SIG-M5 treated with dmso at 0.1 percent for 504 hours (cell line): ENCODE measurements at regions not wholly inside any gene's neighbourhood (a gene's known extent, or its start where the extent isn't known, plus 50 kb on each side); places are given as distances from the start of the nearest gene placed in this dataset.
"Not testable (repeated sequence)": the region's sequence is repeated elsewhere in the genome, so short reads cannot be mapped to it uniquely, and the experiment has no call there.

Experiments used
- DNase-seq: peaks from one replicate; lab custom pipeline; 2025; ENCODE audit not compliant: unreplicated experiment; lab: John Stamatoyannopoulos, UW

GRCh38 chr14:87020106-87020505 is 972.9 kb downstream of the GALC start:
- DNase-seq: not testable (repeated sequence)

GRCh38 chr14:87018294-87018693 is 974.7 kb downstream of the GALC start:
- DNase-seq: no peak

GRCh38 chr14:87017335-87017734 is 975.6 kb downstream of the GALC start:
- no peak for DNase-seq

- no peak for DNase-seq
Observed at GRCh38 chr14:87014856-87015255, 978.1 kb downstream of the GALC start.

- DNase-seq: no peak
Observed at GRCh38 chr14:87013583-87013982, 979.4 kb downstream of the GALC start.

- no peak for DNase-seq
Observed at GRCh38 chr14:87008965-87009364, 984.0 kb downstream of the GALC start.

- DNase-seq: no peak
Observed at GRCh38 chr14:87005280-87005679, 987.7 kb downstream of the GALC start.

GRCh38 chr14:87002776-87003175 is 990.2 kb downstream of the GALC start:
- DNase-seq: no peak

GRCh38 chr14:87001333-87001732 is 991.6 kb downstream of the GALC start:
- DNase-seq: no peak

GRCh38 chr14:87000081-87000480 is 992.9 kb downstream of the GALC start:
- no peak for DNase-seq

- no peak for DNase-seq
Observed at GRCh38 chr14:86999036-86999435, 993.9 kb downstream of the GALC start.

GRCh38 chr14:86997271-86997670 is 995.7 kb downstream of the GALC start:
- DNase-seq: no peak

GRCh38 chr14:86990396-86990795 is 1002.6 kb downstream of the GALC start:
- DNase-seq: no peak

GRCh38 chr14:86989285-86989684 is 1003.7 kb downstream of the GALC start:
- DNase-seq: no peak

GRCh38 chr14:86987966-86988365 is 1005.0 kb downstream of the GALC start:
- DNase-seq: no peak

- no peak for DNase-seq
Observed at GRCh38 chr14:86973177-86973576, 1019.8 kb downstream of the GALC start.

- DNase-seq: no peak
Observed at GRCh38 chr14:86971292-86971691, 1021.7 kb downstream of the GALC start.

GRCh38 chr14:86961106-86961716 is 1031.8 kb downstream of the GALC start:
- DNase-seq: no peak

- no peak for DNase-seq
Observed at GRCh38 chr14:86955771-86956354, 1037.1 kb downstream of the GALC start.

GRCh38 chr14:86954623-86955022 is 1038.4 kb downstream of the GALC start:
- DNase-seq: no peak

GRCh38 chr14:86946446-86946845 is 1046.5 kb downstream of the GALC start:
- no peak for DNase-seq

GRCh38 chr14:86944434-86944833 is 1048.5 kb downstream of the GALC start:
- no peak for DNase-seq
